A673 (cell line): ENCODE measurements at regions not wholly inside any gene's neighbourhood (a gene's known extent, or its start where the extent isn't known, plus 50 kb on each side); places are given as distances from the start of the nearest gene placed in this dataset.

Experiments
- BruUV-seq: library from RNA; stranded (reverse); fragments of 400-500 nt; replicated peaks from 2 replicates; lab custom pipeline; 2021; lab: Mats Ljungman, UMichigan
- CTCF ChIA-PET: fragments of 300-600 bp; sonication (Branson Sonifier 250); formaldehyde crosslinking; loops from one replicate; lab custom pipeline; 2022; ENCODE audit warnings: antibody characterized with exemption; lab: Charles Lee
- POLR2A ChIA-PET: fragments of 300-600 bp; sonication (Branson Sonifier 250); formaldehyde crosslinking; loops from one replicate; lab custom pipeline; 2022; ENCODE audit warnings: antibody characterized with exemption; ENCODE audit not compliant: low non-redundant PET; lab: Charles Lee
- DNase-seq: peaks from one replicate; pipeline ENCODE4 v3.0.0-alpha.2; 2015; ENCODE audit warnings: low spot score
- H3K27ac ChIP-seq: fragments of 200-600 bp; sonication (generic); 2 replicates; pipeline ENCODE4 v1.5.1; 2016; ENCODE audit warnings: mixed run types, low read depth, mild to moderate bottlenecking, mixed read lengths, antibody characterized with exemption, low read length; ENCODE audit not compliant: poor library complexity, severe bottlenecking
- H3K27me3 ChIP-seq: fragments of 200-600 bp; sonication (generic); replicated peaks from 2 replicates; pipeline ENCODE4 v1.6.1; 2017; ENCODE audit warnings: mixed run types, low read depth, mild to moderate bottlenecking, mixed read lengths, antibody characterized with exemption, low read length; ENCODE audit not compliant: insufficient read depth, poor library complexity
- H3K36me3 ChIP-seq: fragments of 200-600 bp; sonication (generic); 2 replicates; pipeline ENCODE4 v1.6.1; 2016; ENCODE audit warnings: mixed run types, mild to moderate bottlenecking, mixed read lengths, antibody characterized with exemption, low read length; ENCODE audit not compliant: insufficient read depth, poor library complexity, severe bottlenecking
- H3K4me1 ChIP-seq: fragments of 200-600 bp; sonication (generic); 2 replicates; pipeline ENCODE4 v1.6.1; 2017; ENCODE audit warnings: mixed run types, mild to moderate bottlenecking, mixed read lengths, antibody characterized with exemption, low read length; ENCODE audit not compliant: insufficient read depth, poor library complexity, severe bottlenecking
- H3K4me3 ChIP-seq: fragments of 200-600 bp; sonication (generic); 2 replicates; pipeline ENCODE4 v1.5.1; 2016; ENCODE audit warnings: low read depth, mixed run types, mild to moderate bottlenecking, mixed read lengths, low read length; ENCODE audit not compliant: poor library complexity, severe bottlenecking
- H3K9me3 ChIP-seq: fragments of 200-600 bp; sonication (generic); 2 replicates; pipeline ENCODE4 v1.6.1; 2016; ENCODE audit warnings: mixed run types, low read depth, mild to moderate bottlenecking, mixed read lengths, antibody characterized with exemption, low read length; ENCODE audit not compliant: poor library complexity, severe bottlenecking
- CTCF ChIP-seq: fragments of 300-800, 200-600 bp; sonication (generic); conservative IDR thresholded peaks from 2 replicates; pipeline ENCODE4 v1.5.1; 2017; ENCODE audit warnings: low read depth, mild to moderate bottlenecking, antibody characterized with exemption, low read length, moderate library complexity, mixed read lengths
- EZH2 ChIP-seq: fragments of 200-600 bp; sonication (generic); IDR thresholded peaks from 2 replicates; pipeline ENCODE4 v1.6.1; 2017; ENCODE audit warnings: borderline replicate concordance, low read depth, mild to moderate bottlenecking, mixed read lengths, antibody characterized with exemption, low read length; ENCODE audit not compliant: poor library complexity, severe bottlenecking
- intact Hi-C: fragments of 100-400 bp; cut with micrococcal nuclease; formaldehyde crosslinking; loops from one replicate; pipeline ENCODE4 v1.10.0; 2022; ENCODE audit not compliant: unreplicated experiment

- TF ChIP-seq CTCF, result no peak
- TF ChIP-seq EZH2, result no peak
- Histone ChIP-seq H3K4me1 (no peaks in the 10 kb centered on the region), H3K36me3 (no peaks in the 10 kb centered on the region), H3K9me3 (no peaks in the 10 kb centered on the region), H3K27me3 (no peaks in the 10 kb centered on the region), H3K27ac (no peak overlapping the region), H3K4me3 (no peak overlapping the region)
- no TSS peak for BruUV-seq
- ChIA-PET POLR2A (no interaction called here), CTCF (no interaction called here)
- intact Hi-C loops, result no loop called here
- DNase-seq, result no peak
Measured at GRCh38 chr1:38128926-38129453, 82.4 kb upstream of the POU3F1 start.

- no peak for TF ChIP-seq CTCF
- TF ChIP-seq EZH2, result no peak
- H3K27me3 ChIP-seq, result no peaks in the 10 kb centered on the region
- no peak overlapping the region for H3K4me3 ChIP-seq
- DNase-seq, result no peak
- BruUV-seq, result no TSS peak
- H3K36me3 ChIP-seq, result no peaks in the 10 kb centered on the region
- ChIA-PET POLR2A (no interaction called here), CTCF (no interaction called here)
- H3K27ac ChIP-seq, result no peak overlapping the region
- no peaks in the 10 kb centered on the region for H3K4me1 ChIP-seq
- intact Hi-C loops, result no loop called here
- no peaks in the 10 kb centered on the region for H3K9me3 ChIP-seq
Measured at GRCh38 chr1:38128511-38128910, 81.9 kb upstream of the POU3F1 start.

GRCh38 chr1:38127428-38127827, 80.8 kb upstream of the POU3F1 start:
- no peak overlapping the region for H3K27ac ChIP-seq
- DNase-seq, result no peak
- no peak for TF ChIP-seq EZH2
- TF ChIP-seq CTCF, result no peak
- H3K36me3 ChIP-seq, result no peaks in the 10 kb centered on the region
- H3K4me3 ChIP-seq, result no peak overlapping the region
- ChIA-PET POLR2A (no interaction called here), CTCF (no interaction called here)
- no peaks in the 10 kb centered on the region for H3K27me3 ChIP-seq
- H3K9me3 ChIP-seq, result no peaks in the 10 kb centered on the region
- no peaks in the 10 kb centered on the region for H3K4me1 ChIP-seq
- intact Hi-C loops, result no loop called here
- no TSS peak for BruUV-seq
